HG03558 (cell line): ENCODE measurements at regions not wholly inside any gene's neighbourhood (a gene's known extent, or its start where the extent isn't known, plus 50 kb on each side); places are given as distances from the start of the nearest gene placed in this dataset.

Experiments
- ATAC-seq: cut with Tn5 transposase; IDR thresholded peaks from one replicate; pipeline ENCODE4 v1.9.1; 2021; ENCODE audit warnings: moderate number of reproducible peaks; ENCODE audit not compliant: unreplicated experiment; ENCODE audit errors: extremely low read depth

GRCh38 chr4:160847228-160847627 lies 1316.6 kb downstream of the FSTL5 start:
- ATAC-seq, result no peak

GRCh38 chr4:160848489-160848888 lies 1315.3 kb downstream of the FSTL5 start:
- no peak for ATAC-seq

- no peak for ATAC-seq
Observed at GRCh38 chr4:160848901-160849760, 1314.7 kb downstream of the FSTL5 start.

GRCh38 chr4:160864253-160864652 lies 1299.5 kb downstream of the FSTL5 start:
- no peak for ATAC-seq

- ATAC-seq, result no peak
Observed at GRCh38 chr4:160869899-160870298, 1293.9 kb downstream of the FSTL5 start.

- no peak for ATAC-seq
Observed at GRCh38 chr4:160872491-160872890, 1291.3 kb downstream of the FSTL5 start.

- no peak for ATAC-seq
Observed at GRCh38 chr4:160877087-160877790, 1286.6 kb downstream of the FSTL5 start.

- no peak for ATAC-seq
Observed at GRCh38 chr4:160880180-160880579, 1283.6 kb downstream of the FSTL5 start.

- no peak for ATAC-seq
Observed at GRCh38 chr4:160887668-160888067, 1276.1 kb downstream of the FSTL5 start.

- ATAC-seq, result no peak
Observed at GRCh38 chr4:160894128-160894527, 1269.7 kb downstream of the FSTL5 start.

GRCh38 chr4:160894809-160895208 lies 1269.0 kb downstream of the FSTL5 start:
- ATAC-seq, result no peak

GRCh38 chr4:160927311-160927710 lies 1236.5 kb downstream of the FSTL5 start:
- no peak for ATAC-seq

GRCh38 chr4:160928482-160928881 lies 1235.3 kb downstream of the FSTL5 start:
- no peak for ATAC-seq

GRCh38 chr4:160947653-160948052 lies 1216.1 kb downstream of the FSTL5 start:
- ATAC-seq, result no peak

GRCh38 chr4:160956875-160957274 lies 1206.9 kb downstream of the FSTL5 start:
- ATAC-seq, result no peak

- ATAC-seq, result no peak
Observed at GRCh38 chr4:160969925-160970324, 1193.9 kb downstream of the FSTL5 start.

GRCh38 chr4:160980091-160980490 lies 1183.7 kb downstream of the FSTL5 start:
- ATAC-seq, result no peak

GRCh38 chr4:160981083-160981482 lies 1182.7 kb downstream of the FSTL5 start:
- no peak for ATAC-seq

- no peak for ATAC-seq
Observed at GRCh38 chr4:160983035-160983434, 1180.8 kb downstream of the FSTL5 start.

GRCh38 chr4:161002386-161002785 lies 1161.4 kb downstream of the FSTL5 start:
- no peak for ATAC-seq

- no peak for ATAC-seq
Observed at GRCh38 chr4:161003418-161004057, 1160.3 kb downstream of the FSTL5 start.
